ENCODE measurements at regions not wholly inside any gene's neighbourhood (a gene's known extent, or its start where the extent isn't known, plus 50 kb on each side); places are given as distances from the start of the nearest gene placed in this dataset.
"Not testable (repeated sequence)": the region's sequence is repeated elsewhere in the genome, so short reads cannot be mapped to it uniquely, and the experiment has no call there.

DNA sequence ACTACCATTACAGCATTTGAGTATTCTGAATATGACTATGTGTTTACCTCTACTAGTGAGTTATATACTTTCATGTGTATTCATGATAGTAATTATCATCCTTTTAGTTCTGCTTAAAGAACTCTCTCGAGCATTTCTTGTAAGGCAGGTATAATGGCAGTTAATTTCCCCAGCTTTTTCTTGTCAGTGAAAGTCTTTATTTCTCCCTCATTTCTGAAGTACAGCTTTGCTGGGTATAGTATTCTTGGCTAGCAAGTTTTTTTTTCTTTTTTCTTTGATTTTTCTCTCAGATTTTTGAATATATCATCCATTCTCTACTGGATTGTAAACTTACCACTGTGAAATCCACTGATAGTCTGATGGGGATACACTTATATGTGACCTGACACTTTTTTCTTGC is 165.9 kb upstream of the ARHGAP5 start:
- DNase-seq (ENCODE audit: low spot score), result no peak

DNA sequence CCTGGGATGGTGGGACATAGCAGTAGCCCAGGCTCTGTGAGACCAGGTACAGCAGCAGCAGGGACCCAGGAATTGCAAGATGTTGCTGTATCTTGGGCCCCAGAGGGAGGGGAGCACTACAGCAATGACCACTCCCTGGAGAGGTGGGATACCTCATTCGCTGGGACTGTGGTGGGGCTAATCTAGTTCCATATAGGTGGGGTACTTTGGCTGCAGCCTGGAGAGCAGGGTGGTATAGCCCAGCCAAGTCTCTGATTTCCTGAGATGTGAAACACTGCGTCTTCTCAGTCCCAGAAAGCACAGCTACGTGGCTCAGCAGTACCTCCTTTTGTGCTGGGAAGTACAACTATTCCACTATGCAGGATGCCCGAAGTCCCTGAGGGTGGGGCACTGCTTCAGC is 163.7 kb upstream of the ARHGAP5 start:
- DNase-seq (ENCODE audit: low spot score), result no peak

DNA sequence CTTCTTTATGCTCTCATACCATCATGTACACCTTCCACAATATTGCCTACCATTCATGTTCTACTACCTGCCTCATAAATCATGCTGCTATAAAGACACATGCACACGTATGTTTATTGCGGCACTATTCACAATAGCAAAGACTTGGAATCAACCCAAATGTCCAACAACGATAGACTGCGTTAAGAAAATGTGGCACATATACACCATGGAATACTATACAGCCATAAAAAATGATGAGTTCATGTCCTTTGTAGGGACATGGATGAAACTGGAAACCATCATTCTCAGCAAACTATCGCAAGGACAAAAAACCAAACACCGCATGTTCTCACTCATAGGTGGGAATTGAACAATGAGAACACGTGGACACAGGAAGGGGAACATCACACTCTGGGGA is 158.8 kb upstream of the ARHGAP5 start:
- DNase-seq (ENCODE audit: low spot score), result not testable (repeated sequence)

DNA sequence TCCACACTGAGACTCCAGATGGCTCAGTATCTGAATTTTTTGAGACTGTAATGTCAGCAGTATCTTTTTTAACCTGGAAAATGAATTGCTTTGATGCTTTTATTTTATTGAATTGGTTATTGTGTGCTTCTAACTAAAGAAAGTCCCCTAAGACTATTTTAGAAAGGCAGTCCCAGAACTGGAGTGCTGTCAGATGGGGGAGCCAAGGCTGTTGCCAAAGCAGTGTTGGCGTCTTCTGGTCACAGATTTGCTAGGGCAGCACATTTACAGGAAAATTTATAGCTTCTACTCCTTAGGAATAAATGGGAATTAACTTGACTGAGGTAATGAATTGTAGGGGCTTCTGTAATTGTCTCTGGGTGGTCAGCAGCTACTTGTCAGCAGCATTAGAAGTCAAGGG is 157.1 kb upstream of the ARHGAP5 start:
- DNase-seq (ENCODE audit: low spot score), result no peak

DNA sequence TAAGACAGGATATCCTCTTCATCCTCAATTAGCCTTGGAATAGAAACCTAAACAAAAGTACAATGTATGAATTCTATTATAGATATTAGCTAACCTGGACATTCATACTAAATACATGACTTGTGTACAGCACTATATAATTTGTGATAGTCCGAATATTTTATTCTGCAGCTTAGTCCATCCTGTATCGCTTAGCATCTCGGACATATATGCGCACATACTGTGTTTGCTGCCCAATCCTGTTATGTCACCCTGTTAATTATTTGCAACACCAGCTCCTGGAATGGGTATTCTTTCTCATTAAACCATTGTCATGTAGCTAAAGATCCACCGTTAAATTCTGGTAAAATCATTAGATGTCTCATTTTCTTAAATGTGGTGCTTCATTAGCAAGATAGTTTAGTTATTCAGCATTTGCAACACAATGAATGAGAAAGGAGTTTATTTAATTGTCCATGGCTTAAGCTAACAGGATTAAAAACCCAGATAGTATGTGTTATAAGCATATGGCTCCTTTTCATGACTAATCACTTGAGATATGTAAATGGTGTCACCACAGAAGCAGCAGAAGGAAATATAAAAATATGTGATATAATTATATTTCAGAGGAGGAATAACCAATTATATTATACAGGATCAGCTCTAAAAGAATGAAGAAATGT is 156.0 kb upstream of the ARHGAP5 start:
- no peak for DNase-seq (ENCODE audit: low spot score)

DNA sequence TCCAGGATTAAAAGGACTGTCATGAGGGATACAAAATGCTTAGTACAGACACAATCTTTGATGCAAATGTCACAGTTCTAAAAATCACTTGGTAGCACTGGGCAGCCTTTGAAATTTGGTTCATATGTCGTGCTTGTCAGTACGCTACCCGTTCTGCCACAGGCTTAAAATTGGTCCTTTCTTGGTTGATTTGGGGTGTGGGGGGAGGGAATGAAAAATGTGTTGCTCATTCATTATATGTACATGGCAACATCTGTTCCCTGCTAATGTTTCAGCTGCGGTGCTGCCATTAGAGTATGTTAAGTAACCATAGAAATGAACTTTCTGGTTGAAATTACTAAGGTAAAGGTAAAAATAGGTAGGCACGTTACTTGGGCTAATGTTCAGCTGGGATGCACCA is 155.4 kb upstream of the ARHGAP5 start:
- DNase-seq (ENCODE audit: low spot score), result no peak

DNA sequence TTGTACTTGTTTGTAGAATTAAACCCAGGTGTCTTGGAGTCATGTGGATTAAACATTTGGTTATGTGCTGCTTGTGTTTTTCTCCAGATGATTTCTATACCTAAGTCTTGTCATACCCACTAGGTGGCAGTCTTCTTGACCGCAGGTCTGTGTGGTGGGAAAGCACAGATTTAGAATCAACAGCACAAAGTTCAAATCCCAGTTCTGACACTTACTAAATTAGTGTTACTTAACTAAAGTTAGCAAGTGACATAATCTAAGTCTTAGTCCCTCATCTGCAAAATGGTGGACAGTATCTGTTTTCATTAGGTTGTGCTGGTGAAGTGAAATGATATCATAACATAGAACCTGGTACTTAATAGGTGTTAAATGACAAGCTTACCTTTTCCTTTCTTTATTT is 151.0 kb upstream of the ARHGAP5 start:
- peak; percentile 57 for DNase-seq (ENCODE audit: low spot score)

DNA sequence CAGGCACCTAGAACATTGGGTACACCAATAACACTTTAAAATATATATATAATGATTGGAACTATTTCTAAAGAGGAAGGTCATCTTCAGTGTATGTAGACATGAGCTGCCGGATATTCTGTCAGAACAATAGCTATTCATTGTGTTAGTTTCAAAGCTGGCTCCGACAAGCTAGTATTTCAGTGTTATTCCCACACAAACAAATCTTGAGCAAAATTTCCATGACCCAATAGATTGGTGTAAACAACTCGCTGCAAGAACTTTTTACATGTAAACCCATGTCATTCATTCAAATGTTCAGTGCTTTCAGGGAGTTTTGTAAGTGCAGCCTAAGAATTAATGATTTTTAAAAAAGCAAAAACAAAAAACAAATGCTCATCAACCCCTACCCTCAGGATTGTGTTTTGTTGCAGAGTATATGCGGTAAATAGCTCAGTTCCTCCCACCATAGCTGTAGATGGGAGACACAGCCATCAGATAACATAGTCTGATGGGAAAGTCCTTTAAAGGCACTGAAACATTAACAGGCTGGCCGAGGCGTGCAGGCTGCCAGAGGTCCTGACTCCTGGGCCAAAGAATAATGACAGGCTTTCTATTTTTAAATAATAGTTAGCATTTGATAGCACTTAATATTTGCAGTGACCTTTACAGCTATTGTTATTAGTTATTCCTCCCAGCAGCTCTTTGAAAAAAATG is 150.3 kb upstream of the ARHGAP5 start:
- DNase-seq (ENCODE audit: low spot score), result no peak

DNA sequence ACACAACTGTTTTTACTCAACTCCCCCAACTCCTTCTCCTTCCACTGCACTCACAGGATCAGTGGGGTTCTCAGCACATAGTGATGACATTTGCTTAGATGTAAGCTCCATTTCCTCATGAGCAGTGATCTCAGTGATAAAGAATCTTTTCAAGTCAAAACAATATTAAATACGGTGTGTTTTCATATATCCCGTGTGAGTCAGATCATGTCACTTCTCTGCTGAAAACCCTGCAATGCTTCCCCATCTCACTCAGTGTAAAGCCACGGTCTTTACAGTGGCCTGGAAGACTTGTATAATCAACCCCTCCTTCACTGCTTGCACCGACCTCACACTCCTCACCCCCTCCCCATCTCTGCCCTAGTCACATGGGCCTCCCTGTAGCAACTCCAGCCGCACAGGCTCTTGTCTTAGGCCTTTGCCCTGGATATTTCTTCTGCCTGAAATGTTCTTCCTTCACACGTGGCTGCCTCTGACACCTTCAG is 149.7 kb upstream of the ARHGAP5 start:
- peak; percentile 51 for DNase-seq (ENCODE audit: low spot score)

DNA sequence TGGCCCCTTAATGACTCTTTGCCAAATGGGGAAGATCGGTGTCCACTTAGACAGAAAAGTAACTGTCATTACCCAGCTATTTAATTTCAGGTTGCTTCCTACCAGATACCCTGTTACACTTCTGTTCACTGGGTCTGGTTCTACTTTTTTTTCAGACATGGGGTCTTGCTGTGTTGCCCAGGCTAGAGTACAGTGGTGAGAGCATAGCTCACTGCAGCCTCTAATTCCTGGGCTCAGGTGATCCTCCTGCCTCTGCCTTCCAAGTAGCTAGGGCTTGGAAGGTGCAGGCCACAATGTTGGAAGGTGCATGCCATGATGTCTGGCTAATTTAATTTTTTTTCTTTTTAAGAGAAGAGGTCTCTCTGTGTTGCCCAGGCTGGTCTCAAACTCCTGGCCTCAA is 147.0 kb upstream of the ARHGAP5 start:
- no peak for DNase-seq (ENCODE audit: low spot score)

DNA sequence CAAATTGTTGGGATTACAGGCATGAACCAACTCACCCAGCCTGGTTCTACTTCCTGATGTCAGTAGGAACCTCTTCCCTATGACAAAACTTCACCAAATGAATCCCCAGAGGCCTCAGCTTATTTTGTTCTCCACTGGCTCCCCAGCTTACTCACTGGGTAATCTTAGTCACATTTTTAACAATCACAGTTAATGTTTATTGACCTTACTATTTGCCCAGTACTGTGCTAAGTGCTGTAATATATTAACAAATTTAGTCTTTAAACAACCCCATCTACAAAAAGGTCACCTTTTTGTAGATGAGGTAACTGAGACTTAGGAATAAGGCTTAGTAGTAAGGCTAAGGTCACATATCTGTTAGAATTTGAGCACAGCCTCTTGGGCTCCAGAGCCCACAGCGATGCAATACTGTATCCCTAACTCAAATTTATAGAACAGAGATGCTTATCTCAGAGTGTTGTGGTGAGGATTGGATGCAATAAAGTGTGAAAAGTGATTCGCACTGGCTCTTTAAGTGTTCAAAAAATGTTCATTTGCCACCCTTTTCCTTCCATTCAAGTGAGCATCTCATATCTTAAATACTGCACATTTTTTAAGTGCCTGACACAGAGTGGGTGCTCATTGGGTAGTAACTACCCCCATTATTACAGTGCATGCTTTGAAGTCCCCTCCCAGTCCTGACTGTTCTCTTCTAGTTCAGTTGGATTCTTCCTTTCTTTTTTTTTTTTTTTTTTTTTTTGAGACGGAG is 146.4 kb upstream of the ARHGAP5 start:
- no peak for DNase-seq (ENCODE audit: low spot score)

DNA sequence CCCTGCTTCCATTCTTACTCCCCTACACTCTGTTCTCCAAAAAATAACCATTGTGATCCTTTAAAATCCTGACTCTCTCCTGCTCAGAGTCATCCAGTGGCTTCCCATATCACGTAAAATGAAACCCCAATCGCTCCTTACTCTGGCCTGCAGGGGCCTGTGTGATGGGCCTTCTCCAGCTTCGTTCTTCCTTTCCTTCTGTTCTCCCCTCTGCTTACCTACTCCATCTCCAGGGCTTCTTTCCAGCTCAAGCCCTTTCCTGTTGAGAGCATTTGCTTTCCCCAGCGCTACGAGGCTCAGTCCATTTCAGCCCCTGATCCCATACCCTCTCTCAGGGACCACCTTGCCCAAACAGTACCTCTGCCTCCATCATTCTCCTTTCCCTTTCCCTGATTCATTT is 144.4 kb upstream of the ARHGAP5 start:
- DNase-seq (ENCODE audit: low spot score), result no peak

DNA sequence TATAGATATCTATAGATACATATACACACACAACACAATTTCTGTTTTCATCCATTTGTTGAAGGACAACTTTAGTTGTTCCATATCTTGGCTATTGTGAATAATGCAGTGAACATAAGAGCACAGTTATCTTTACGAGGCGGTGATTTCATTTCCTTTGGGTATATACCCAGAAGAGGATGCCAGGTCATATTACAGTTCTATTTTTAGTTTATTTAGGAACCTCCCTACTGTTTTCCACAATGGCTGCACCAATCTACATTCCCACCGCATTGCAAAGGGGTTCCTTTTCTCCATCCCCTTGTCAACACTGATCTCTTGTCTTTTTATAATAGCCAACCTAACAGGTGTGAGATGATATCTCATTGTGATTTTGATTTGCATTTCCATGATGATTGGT is 143.4 kb upstream of the ARHGAP5 start:
- DNase-seq (ENCODE audit: low spot score), result no peak

DNA sequence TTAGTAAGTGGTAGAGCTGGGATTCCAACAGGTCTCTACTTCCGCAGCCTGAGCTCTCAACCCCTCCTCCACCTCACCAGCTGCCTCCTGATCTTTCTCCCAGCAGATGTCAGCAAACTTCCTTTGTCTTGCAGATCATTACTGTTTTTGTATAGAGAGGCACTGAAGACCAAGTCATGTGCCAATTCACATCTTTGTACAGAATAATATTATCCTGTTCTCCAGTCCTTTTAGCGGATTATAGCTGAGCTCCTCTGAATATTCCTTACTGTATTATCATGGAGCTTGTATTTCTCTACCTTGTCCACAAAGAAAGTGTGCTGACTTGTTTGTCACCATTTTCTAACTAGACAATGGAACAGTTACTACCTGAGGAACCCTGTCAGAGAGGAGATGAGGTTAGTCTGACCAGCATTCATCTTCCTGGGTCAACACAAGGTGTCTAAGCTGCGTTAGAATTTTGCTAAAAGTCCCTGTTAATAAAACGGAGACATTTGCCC is 142.3 kb upstream of the ARHGAP5 start:
- DNase-seq (ENCODE audit: low spot score), result no peak

DNA sequence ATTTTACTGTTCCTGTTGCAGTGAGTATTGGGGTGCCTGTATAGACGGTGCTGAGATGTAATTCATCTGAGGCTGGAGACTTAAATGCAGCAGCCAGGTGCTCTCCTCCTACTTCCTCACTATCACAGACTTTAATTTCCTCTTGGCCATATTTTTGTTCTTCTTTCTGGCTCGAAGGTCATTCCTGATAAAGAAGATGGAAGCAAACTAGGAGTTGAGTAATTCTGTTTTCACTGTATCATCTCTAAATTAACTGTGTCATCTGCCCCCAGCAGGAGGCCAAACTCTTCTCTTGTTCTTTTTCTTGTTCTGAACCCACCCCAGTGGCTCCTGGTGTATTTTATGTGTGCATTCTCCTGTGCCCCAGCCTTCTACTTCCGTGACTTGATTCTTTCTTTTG is 141.7 kb upstream of the ARHGAP5 start:
- DNase-seq (ENCODE audit: low spot score), result no peak

DNA sequence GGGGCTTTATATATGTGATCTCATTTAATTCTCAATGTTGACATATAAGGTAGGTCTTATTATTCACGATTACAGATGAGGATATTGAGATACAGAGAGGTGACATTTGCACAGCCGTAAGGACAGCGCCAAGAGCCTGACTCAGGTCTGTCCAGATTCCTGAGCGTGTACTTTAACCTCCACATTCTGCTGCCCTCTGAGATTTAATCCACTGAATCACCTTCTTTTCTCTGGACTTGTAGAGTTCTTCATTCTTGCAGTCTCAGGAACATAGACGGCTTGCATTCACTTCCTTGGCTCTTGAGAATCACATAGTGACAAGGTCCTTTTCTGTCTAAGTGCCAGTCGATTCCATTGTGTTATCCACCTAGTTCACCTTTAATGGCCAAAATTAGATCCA is 141.0 kb upstream of the ARHGAP5 start:
- no peak for DNase-seq (ENCODE audit: low spot score)

DNA sequence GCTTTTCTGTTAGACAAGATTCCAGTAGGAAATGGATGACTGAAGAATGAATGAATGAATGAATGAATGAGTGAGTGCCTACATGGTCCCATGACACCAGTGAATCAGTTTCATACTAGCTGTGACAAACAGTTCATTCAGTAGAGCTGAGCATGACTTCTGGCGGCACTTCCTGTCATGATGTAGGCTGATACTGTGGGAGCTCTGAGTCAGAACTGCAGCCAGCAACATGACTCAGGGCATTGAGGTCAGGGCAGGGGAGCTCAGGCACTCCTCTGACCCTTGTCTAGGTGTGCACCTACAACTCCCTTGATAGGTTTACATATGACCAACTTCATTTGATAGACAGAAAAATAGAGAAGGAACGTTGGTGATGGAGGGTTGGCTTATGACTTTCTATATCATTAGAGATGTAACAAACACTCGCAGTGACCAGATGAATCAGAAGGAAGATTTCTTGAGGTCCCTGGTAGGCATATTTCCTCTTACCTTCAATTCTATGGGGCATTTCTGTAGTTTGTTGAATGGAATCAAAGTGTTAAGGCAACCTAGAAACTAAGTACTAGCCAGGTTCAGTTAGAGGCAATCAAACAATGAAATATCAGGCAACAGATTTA is 139.3 kb upstream of the ARHGAP5 start:
- DNase-seq (ENCODE audit: low spot score), result peak; percentile 93

DNA sequence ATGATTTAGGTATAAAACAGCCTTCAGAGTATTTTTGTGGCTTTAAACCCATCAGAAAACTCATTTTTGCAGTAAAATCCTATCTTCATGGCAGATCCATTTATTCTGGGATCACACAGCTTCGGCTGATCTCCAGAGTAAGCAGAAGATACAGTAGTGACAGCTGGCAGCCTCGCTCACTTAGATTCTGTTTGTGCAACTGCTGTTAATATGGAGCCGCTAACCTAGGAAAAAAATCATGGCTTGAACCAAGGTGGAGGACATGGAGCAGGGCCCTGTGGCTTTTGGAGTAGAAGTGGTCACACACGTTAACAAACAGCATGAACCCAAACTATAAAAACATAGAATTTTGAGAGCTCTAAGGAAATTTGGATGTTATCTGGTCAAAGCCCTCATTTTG is 137.2 kb upstream of the ARHGAP5 start:
- DNase-seq (ENCODE audit: low spot score), result no peak

DNA sequence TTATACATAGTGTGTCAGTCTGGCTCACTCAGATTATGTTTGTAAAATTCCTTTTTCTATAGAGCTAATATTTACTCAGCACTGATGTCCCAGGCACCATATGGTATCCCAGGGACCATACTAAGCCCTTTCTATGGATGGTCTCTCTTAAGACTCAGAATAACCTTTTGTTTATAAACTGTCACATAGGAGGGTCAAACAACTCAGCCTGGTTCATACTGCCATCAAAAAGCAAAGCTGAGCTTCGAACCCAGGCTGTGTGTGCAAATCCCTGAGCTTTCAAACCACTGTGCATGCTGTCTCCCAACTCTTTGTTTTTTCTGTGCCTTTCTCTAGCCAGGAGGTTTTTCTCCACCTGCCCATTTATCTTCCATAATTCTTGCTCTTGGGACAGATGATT is 135.6 kb upstream of the ARHGAP5 start:
- no peak for DNase-seq (ENCODE audit: low spot score)

DNA sequence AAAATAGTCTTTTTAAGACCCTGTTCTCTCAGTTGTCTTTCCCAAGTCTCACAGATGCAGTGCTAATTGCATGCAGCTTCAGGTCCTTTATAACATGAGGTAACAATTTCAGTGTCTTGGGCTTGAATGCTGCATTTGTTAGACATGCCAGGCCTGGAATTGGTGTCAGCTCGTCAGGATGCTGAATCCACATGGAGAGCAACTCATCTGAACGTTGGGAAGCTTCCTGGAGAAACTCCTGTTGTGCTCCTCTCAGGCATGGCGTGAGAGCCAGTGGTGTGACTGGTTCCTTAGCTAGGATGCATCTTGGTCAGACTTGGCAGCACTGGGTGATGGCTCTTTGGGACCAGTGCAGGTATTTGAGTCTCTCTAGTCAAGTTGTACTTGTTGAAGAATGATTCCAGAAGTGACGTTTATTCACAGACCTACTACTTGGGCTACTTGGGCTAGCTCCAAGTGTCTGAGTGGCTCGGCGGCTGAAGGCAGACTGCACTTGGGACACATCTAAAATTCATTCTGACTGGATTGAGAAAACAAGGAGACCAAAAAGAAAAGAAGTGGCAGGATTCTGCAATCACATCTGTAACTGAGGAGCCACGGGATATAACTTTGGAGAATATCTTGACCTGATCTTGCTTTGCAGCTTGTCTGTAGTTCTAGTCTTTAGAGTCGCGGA is 134.8 kb upstream of the ARHGAP5 start:
- no peak for DNase-seq (ENCODE audit: low spot score)

DNA sequence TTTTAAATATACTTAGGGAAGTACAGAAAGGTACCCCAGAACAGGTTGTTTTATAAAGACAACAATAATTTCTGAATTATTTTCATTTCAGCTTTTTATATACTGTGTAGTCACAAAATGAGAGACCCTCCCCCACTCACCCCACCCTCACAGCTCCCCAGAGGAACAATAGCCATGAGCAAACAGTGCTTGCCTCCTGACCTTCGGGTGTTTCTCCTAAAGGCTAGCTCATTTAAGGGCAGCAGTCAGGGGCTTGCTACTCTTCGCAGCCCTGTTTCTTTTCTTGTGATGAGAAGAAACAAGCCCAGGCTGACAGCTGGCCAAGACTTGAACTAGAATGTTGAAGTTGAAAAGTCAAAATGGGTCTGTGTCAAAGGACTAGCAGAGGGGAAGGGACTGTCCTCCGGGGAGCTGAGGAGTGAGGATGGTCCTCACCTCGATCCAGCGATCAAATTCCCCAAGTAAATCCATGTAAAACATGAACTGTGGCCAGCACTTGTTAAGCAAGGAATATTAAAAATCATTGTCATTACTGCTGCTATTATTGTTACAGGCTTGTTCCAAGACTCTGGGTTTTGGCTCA is 133.8 kb upstream of the ARHGAP5 start:
- no peak for DNase-seq (ENCODE audit: low spot score)

DNA sequence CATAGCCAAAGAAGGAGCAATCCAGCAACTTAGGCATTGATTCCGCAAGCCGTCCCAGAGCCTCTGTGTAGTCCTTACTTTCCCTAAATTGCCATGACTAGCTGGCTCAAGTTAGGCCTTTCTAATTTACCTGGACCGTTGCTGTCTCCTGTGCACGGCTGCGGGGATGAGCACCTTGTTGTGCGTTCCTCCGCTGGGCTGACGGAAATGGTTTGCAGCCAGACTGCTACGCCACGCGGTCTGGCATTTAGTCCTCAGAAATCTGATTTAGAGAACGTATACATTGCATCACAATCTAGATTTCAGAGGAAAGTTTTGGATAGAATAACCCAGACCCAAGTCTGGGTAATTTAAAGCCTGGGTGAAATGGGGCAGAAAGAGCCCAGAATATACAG is 133.2 kb upstream of the ARHGAP5 start:
- DNase-seq (ENCODE audit: low spot score), result no peak
